Panc1 (cell line): ENCODE measurements at regions not wholly inside any gene's neighbourhood (a gene's known extent, or its start where the extent isn't known, plus 50 kb on each side); places are given as distances from the start of the nearest gene placed in this dataset.
A peak's percentile ranks its signal among the peaks of the same experiment; 100 is the strongest.

Source experiments
- ATAC-seq: fragments of 200-7000 bp; cut with Tn5 transposase; 2 replicates; pipeline ENCODE4 v1.9.1; 2020; ENCODE audit warnings: mild to moderate bottlenecking, moderate library complexity
- BruUV-seq: library from RNA; stranded (reverse); fragments of 400-500 nt; replicated peaks from 2 replicates; lab custom pipeline; 2021; lab: Mats Ljungman, UMichigan
- CTCF ChIA-PET: fragments of 300-600 bp; sonication (Branson Sonifier 250); formaldehyde crosslinking; loops from one replicate; lab custom pipeline; 2022; ENCODE audit warnings: antibody characterized with exemption; lab: Charles Lee
- POLR2A ChIA-PET: fragments of 300-600 bp; sonication (Branson Sonifier 250); formaldehyde crosslinking; loops from one replicate; lab custom pipeline; 2022; ENCODE audit warnings: antibody characterized with exemption; lab: Charles Lee
- DNase-seq: peaks from one replicate; pipeline ENCODE4 v3.0.0-alpha.2; 2010; ENCODE audit warnings: low read depth, low spot score
- H3K27ac ChIP-seq: 2 replicates; pipeline ENCODE4 v1.5.1; 2011; ENCODE audit warnings: mild to moderate bottlenecking, low read length, inconsistent platforms
- H3K27me3 ChIP-seq: fragments of 200-500 bp; sonication (Bioruptor generic); 2 replicates; pipeline ENCODE4 v1.6.0; 2014; ENCODE audit warnings: low read length, inconsistent platforms; ENCODE audit not compliant: control insufficient read depth, insufficient read depth
- H3K36me3 ChIP-seq: fragments of 200-500 bp; sonication (Bioruptor generic); 2 replicates; pipeline ENCODE4 v1.5.1; 2014; ENCODE audit warnings: inconsistent platforms, mild to moderate bottlenecking, low read length, moderate library complexity; ENCODE audit not compliant: control insufficient read depth, insufficient read depth
- H3K4me1 ChIP-seq: 2 replicates; pipeline ENCODE4 v1.5.1; 2011; ENCODE audit warnings: inconsistent platforms, mild to moderate bottlenecking, low read length, moderate library complexity; ENCODE audit not compliant: control insufficient read depth, insufficient read depth
- H3K4me3 ChIP-seq, 2 experiments: 2 replicates each; pipeline ENCODE4 v1.5.1; 2011 to 2012; ENCODE audit warnings: low read depth in 2 of 2, low read length in 2 of 2, mild to moderate bottlenecking in 2 of 2, inconsistent platforms in 1 of 2, moderate library complexity in 1 of 2
- H3K9me3 ChIP-seq: fragments of 200-500 bp; sonication (Bioruptor generic); 2 replicates; pipeline ENCODE4 v1.5.1; 2014; ENCODE audit warnings: low read depth, mild to moderate bottlenecking, inconsistent platforms, low read length, moderate library complexity; ENCODE audit not compliant: control insufficient read depth, insufficient read depth
- POLR2AphosphoS5 ChIP-seq: IDR thresholded peaks from 2 replicates; pipeline ENCODE4 v1.6.1; 2012; ENCODE audit warnings: mild to moderate bottlenecking, low read depth, low read length, moderate library complexity
- SIN3A ChIP-seq: IDR thresholded peaks from 2 replicates; pipeline ENCODE4 v1.6.1; 2012; ENCODE audit warnings: low read depth, mild to moderate bottlenecking, low read length, moderate library complexity, borderline replicate concordance; ENCODE audit not compliant: insufficient read depth
- TCF7L2 ChIP-seq: IDR thresholded peaks from 2 replicates; pipeline ENCODE4 v1.6.1; 2011; ENCODE audit warnings: mild to moderate bottlenecking, low read depth, low read length, inconsistent platforms
- in situ Hi-C: cut with HindIII; loops from 2 replicates; pipeline ENCODE4 v1.10.0; 2016; ENCODE audit warnings: low sequenced_read_pairs, low pct_unique_long_range_greater_than_20kb
- intact Hi-C: fragments of 100-400 bp; cut with micrococcal nuclease; formaldehyde crosslinking; loops from one replicate; pipeline ENCODE4 v1.10.0; 2022; ENCODE audit not compliant: unreplicated experiment
- TF ChIP-seq, protein P1 (sequence below), 2 experiments: IDR thresholded peaks; 2 replicates each; pipeline ENCODE4 v1.6.1; 2011 to 2012; ENCODE audit warnings: low read depth in 2 of 2, control low read depth in 1 of 2, low read length in 1 of 2, mild to moderate bottlenecking in 1 of 2, moderate library complexity in 1 of 2; ENCODE audit not compliant: insufficient read depth in 1 of 2
- TF ChIP-seq, protein P2 (sequence below): fragments of 450-650 bp; IDR thresholded peaks from 2 replicates; pipeline ENCODE4 v1.5.1; 2017; ENCODE audit warnings: mild to moderate bottlenecking

DNA sequence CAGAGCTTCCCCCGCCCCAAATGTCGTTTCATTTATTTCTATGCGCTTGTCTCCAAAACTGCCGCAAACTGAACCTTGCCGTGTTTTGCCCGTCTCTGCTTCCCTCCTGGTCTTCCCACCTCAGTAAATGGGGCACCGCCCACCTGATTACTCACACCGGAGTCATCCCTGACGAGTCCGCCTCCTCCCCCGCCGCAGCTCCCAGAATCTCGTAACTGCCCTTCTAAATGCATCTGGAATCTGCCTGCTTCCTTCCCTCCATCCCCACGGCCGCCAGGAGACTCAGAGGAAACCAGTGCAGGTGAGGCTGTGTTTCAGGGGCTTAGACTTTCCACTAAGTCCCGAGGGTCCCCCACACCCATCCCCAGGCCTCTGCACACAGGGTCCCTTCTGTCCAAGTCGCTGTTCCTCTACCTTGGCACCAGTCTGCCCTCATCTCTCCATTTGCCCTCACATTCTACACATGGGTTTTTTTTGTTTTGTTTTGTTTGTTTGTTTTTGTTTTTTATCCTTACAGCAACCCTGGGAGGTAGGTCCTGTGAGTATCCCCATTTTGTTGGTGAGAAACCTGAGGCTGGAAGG lies 62.6 kb upstream of the PHF21B start:
- ChIA-PET CTCF (no interaction called here), POLR2A (no interaction called here)
- intact Hi-C loops = no loop called here
- Histone ChIP-seq H3K36me3 (no peaks in the 10 kb centered on the region), H3K4me1 (peaks cover 10% of the 10 kb centered on the region; the same call in 1 of the 2 replicates), H3K27me3 (no peaks in the 10 kb centered on the region), H3K9me3 (no peaks in the 10 kb centered on the region), H3K4me3 (peak overlapping the region; percentile 14 to 31; a peak in 3 of 4 replicates), H3K27ac (no peak overlapping the region; the same call in 1 of the 2 replicates)
- DNase-seq = no peak
- TF ChIP-seq, protein P1, sequence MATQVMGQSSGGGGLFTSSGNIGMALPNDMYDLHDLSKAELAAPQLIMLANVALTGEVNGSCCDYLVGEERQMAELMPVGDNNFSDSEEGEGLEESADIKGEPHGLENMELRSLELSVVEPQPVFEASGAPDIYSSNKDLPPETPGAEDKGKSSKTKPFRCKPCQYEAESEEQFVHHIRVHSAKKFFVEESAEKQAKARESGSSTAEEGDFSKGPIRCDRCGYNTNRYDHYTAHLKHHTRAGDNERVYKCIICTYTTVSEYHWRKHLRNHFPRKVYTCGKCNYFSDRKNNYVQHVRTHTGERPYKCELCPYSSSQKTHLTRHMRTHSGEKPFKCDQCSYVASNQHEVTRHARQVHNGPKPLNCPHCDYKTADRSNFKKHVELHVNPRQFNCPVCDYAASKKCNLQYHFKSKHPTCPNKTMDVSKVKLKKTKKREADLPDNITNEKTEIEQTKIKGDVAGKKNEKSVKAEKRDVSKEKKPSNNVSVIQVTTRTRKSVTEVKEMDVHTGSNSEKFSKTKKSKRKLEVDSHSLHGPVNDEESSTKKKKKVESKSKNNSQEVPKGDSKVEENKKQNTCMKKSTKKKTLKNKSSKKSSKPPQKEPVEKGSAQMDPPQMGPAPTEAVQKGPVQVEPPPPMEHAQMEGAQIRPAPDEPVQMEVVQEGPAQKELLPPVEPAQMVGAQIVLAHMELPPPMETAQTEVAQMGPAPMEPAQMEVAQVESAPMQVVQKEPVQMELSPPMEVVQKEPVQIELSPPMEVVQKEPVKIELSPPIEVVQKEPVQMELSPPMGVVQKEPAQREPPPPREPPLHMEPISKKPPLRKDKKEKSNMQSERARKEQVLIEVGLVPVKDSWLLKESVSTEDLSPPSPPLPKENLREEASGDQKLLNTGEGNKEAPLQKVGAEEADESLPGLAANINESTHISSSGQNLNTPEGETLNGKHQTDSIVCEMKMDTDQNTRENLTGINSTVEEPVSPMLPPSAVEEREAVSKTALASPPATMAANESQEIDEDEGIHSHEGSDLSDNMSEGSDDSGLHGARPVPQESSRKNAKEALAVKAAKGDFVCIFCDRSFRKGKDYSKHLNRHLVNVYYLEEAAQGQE (IDR thresholded peaks at IDR 0.05; ENCODE audit: insufficient read depth in 1 of 2, low read depth in 2 of 2, low read length in 1 of 2) = no peak
- TF ChIP-seq TCF7L2 = no peak
- TF ChIP-seq POLR2AphosphoS5 = no peak
- TF ChIP-seq, protein P2, sequence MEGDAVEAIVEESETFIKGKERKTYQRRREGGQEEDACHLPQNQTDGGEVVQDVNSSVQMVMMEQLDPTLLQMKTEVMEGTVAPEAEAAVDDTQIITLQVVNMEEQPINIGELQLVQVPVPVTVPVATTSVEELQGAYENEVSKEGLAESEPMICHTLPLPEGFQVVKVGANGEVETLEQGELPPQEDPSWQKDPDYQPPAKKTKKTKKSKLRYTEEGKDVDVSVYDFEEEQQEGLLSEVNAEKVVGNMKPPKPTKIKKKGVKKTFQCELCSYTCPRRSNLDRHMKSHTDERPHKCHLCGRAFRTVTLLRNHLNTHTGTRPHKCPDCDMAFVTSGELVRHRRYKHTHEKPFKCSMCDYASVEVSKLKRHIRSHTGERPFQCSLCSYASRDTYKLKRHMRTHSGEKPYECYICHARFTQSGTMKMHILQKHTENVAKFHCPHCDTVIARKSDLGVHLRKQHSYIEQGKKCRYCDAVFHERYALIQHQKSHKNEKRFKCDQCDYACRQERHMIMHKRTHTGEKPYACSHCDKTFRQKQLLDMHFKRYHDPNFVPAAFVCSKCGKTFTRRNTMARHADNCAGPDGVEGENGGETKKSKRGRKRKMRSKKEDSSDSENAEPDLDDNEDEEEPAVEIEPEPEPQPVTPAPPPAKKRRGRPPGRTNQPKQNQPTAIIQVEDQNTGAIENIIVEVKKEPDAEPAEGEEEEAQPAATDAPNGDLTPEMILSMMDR = no peak
- no peak for TF ChIP-seq SIN3A
- in situ Hi-C loops = no loop called here
- ATAC-seq = peak; percentile 92
- no TSS peak for BruUV-seq

DNA sequence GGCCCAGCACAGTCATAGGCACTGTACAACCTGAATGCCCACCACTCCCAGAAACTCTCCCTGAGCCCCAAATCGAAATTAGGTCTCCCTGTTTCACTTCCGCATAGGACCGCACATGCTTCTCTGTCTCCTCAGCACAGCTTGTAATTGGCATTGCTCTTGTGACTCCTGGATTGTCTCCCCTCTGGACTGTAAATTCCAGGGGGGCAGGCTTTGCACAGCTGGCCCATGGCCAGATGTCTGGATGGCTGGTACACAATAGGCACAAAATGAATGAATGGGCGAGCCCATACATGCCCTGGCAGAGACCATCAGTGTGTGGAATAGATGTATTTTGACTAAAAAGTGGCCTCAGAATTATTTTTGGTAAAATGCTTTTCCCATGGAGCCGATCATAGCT lies 63.3 kb upstream of the PHF21B start:
- H3K4me1 ChIP-seq = peaks cover 10% of the 10 kb centered on the region; the same call in 1 of the 2 replicates
- CTCF ChIA-PET = no interaction called here
- peak overlapping the region; percentile 7; the same call in 1 of the 2 replicates for H3K27ac ChIP-seq
- no peaks in the 10 kb centered on the region for H3K27me3 ChIP-seq
- H3K36me3 ChIP-seq = no peaks in the 10 kb centered on the region
- intact Hi-C loops = no loop called here
- POLR2A ChIA-PET = no interaction called here
- no TSS peak for BruUV-seq
- in situ Hi-C loops = no loop called here
- H3K4me3 ChIP-seq = no peak overlapping the region
- TF ChIP-seq, protein P1 (IDR thresholded peaks at IDR 0.05; ENCODE audit: insufficient read depth in 1 of 2, low read depth in 2 of 2, low read length in 1 of 2) = no peak
- TF ChIP-seq TCF7L2 (no peak), POLR2AphosphoS5 (no peak), SIN3A (no peak)
- TF ChIP-seq, protein P2 = no peak
- DNase-seq (no peak), ATAC-seq (no peak)
- no peaks in the 10 kb centered on the region for H3K9me3 ChIP-seq
